Left lobe of liver (tissue), 2 donors: ENCODE measurements at regions not wholly inside any gene's neighbourhood (a gene's known extent, or its start where the extent isn't known, plus 50 kb on each side); places are given as distances from the start of the nearest gene placed in this dataset.
A peak's percentile ranks its signal among the peaks of the same experiment; 100 is the strongest.

ENCODE experiments used
- ATAC-seq: fragments of 200-7000 bp; cut with Tn5 transposase; one replicate; pipeline ENCODE4 v1.9.1; 2020; ENCODE audit warnings: mild to moderate bottlenecking, moderate library complexity
- DNase-seq: peaks from one replicate; pipeline ENCODE4 v3.0.0-alpha.2; 2020; ENCODE audit warnings: low spot score
- donor health status: DM: no; HTN: no; CAD: no; lungs with moderate emphysema.
- donor health status: DM: no; HTN: yes; CAD: no.

- ATAC-seq (no peak), DNase-seq (no peak)
Observed at GRCh38 chr4:100130964-100131363, 59.3 kb downstream of the DDIT4L start.

GRCh38 chr4:100130491-100130890 is 59.8 kb downstream of the DDIT4L start:
- DNase-seq (no peak), ATAC-seq (no peak)

- ATAC-seq, result no peak
Observed at GRCh38 chr4:100129774-100130173, 60.5 kb downstream of the DDIT4L start.

GRCh38 chr4:100128338-100128737 is 61.9 kb downstream of the DDIT4L start:
- DNase-seq, result no peak
- no peak for ATAC-seq

More at GRCh38 chr4:100129774-100130173, 60.5 kb downstream of the DDIT4L start:
- no peak for DNase-seq

GRCh38 chr4:100124715-100125114 is 65.6 kb downstream of the DDIT4L start:
- no peak for ATAC-seq
- no peak for DNase-seq

GRCh38 chr4:100118181-100118580 is 72.1 kb downstream of the DDIT4L start:
- ATAC-seq, result no peak

GRCh38 chr4:100117750-100118149 is 72.5 kb downstream of the DDIT4L start:
- no peak for ATAC-seq
- no peak for DNase-seq

More at GRCh38 chr4:100118181-100118580, 72.1 kb downstream of the DDIT4L start:
- no peak for DNase-seq

- DNase-seq, result no peak
- ATAC-seq, result no peak
Observed at GRCh38 chr4:100114909-100115308, 75.4 kb downstream of the DDIT4L start.

- DNase-seq (no peak), ATAC-seq (no peak)
Observed at GRCh38 chr4:100113732-100114131, 76.5 kb downstream of the DDIT4L start.

GRCh38 chr4:100113096-100113495 is 77.2 kb downstream of the DDIT4L start:
- no peak for DNase-seq
- ATAC-seq, result no peak

GRCh38 chr4:100109921-100110320 is 80.3 kb downstream of the DDIT4L start:
- DNase-seq, result no peak
- no peak for ATAC-seq

- no peak for DNase-seq
- ATAC-seq, result no peak
Observed at GRCh38 chr4:100108869-100109268, 81.4 kb downstream of the DDIT4L start.

GRCh38 chr4:100106982-100107381 is 83.3 kb downstream of the DDIT4L start:
- ATAC-seq, result no peak
- no peak for DNase-seq

- ATAC-seq (no peak), DNase-seq (no peak)
Observed at GRCh38 chr4:100103671-100104070, 86.6 kb downstream of the DDIT4L start.

GRCh38 chr4:100100985-100101384 is 89.3 kb downstream of the DDIT4L start:
- no peak for DNase-seq

GRCh38 chr4:100099746-100100145 is 90.5 kb downstream of the DDIT4L start:
- ATAC-seq, result no peak
- no peak for DNase-seq

More at GRCh38 chr4:100100985-100101384, 89.3 kb downstream of the DDIT4L start:
- ATAC-seq, result no peak

GRCh38 chr4:100098681-100099080 is 91.6 kb downstream of the DDIT4L start:
- ATAC-seq, result no peak
- DNase-seq, result no peak

- ATAC-seq (no peak), DNase-seq (no peak)
Observed at GRCh38 chr4:100098011-100098545, 92.2 kb downstream of the DDIT4L start.

GRCh38 chr4:100095729-100096595 is 94.3 kb downstream of the DDIT4L start:
- DNase-seq (peak; percentile 50), ATAC-seq (peak; percentile 93)

- ATAC-seq (peak; percentile 93), DNase-seq (peak; percentile 61)
Observed at GRCh38 chr4:100093091-100093866, 97.0 kb downstream of the DDIT4L start.

GRCh38 chr4:100087743-100088142 is 102.5 kb downstream of the DDIT4L start:
- ATAC-seq (no peak), DNase-seq (no peak)
